Heart right ventricle (tissue), 16 donors: ENCODE measurements at regions not wholly inside any gene's neighbourhood (a gene's known extent, or its start where the extent isn't known, plus 50 kb on each side); places are given as distances from the start of the nearest gene placed in this dataset.
"Not testable (repeated sequence)": the region's sequence is repeated elsewhere in the genome, so short reads cannot be mapped to it uniquely, and the experiment has no call there.

Source experiments
- ATAC-seq, 8 donors: fragments of 200-7000 bp; cut with Tn5 transposase; one replicate each; pipeline ENCODE4 v1.9.1; 2020; ENCODE audit warnings: mild to moderate bottlenecking in 8 of 8, moderate library complexity in 8 of 8, moderate number of reproducible peaks in 1 of 8
- DNase-seq, 2 donors: peaks; one replicate each; pipeline ENCODE4 v3.0.0-alpha.2; 2020
- H3K27ac ChIP-seq, 10 donors: fragments of 200-600 bp; sonication (generic) in 2 of 10; one replicate each; pipeline versions ENCODE4 v1.5.0 to v1.8.0; 2020 to 2022; ENCODE audit warnings: mild to moderate bottlenecking in 3 of 10
- H3K27me3 ChIP-seq, 7 donors: fragments of 200-600 bp; one replicate each; pipeline ENCODE4 v1.8.0; 2021 to 2022; ENCODE audit warnings: mild to moderate bottlenecking in 2 of 7
- H3K36me3 ChIP-seq, 9 donors: fragments of 200-600 bp; sonication (generic) in 1 of 9; one replicate each; pipeline versions ENCODE4 v1.5.0 to v1.8.0; 2020 to 2022; ENCODE audit warnings: mild to moderate bottlenecking in 2 of 9
- H3K4me1 ChIP-seq, 9 donors: fragments of 200-600 bp; sonication (generic) in 1 of 9; one replicate each; pipeline versions ENCODE4 v1.5.0 to v1.8.0; 2020 to 2022; ENCODE audit warnings: mild to moderate bottlenecking in 4 of 9
- H3K4me3 ChIP-seq, 10 donors: fragments of 200-600 bp; sonication (generic) in 2 of 10; one replicate each; pipeline versions ENCODE4 v1.5.0 to v1.8.0; 2020 to 2022; ENCODE audit warnings: mild to moderate bottlenecking in 7 of 10, moderate library complexity in 2 of 10
- H3K9me3 ChIP-seq, 11 donors: fragments of 200-600 bp in 10 of 11; sonication (generic) in 2 of 11; one replicate each; pipeline versions ENCODE4 v1.5.0 to v1.8.0; 2013 to 2022; ENCODE audit warnings: mild to moderate bottlenecking in 2 of 11, control low read depth in 1 of 11, moderate library complexity in 1 of 11
- CTCF ChIP-seq, 9 donors: fragments of 200-600 bp; sonication (generic) in 2 of 9; IDR thresholded peaks; one replicate each; pipeline versions ENCODE4 v1.5.0 to v1.8.0; 2021 to 2022; ENCODE audit warnings: antibody characterized with exemption in 9 of 9, mild to moderate bottlenecking in 5 of 9, moderate library complexity in 1 of 9
- WGBS, 2 donors: extraction: QIAGEN DNeasy Blood & Tissue Kit; methylation state at CpG; one replicate each; pipeline ENCODE4 v1.1.7; 2013; ENCODE audit warnings: inconsistent platforms in 1 of 2; 5-methylcytosine and 5-hydroxymethylcytosine counted together
- intact Hi-C, 10 donors: fragments of 100-400 bp; cut with DNase I; formaldehyde crosslinking; loops; one replicate each; pipeline versions ENCODE4 v1.11.1 to v1.14.2; 2022
- donor health status: Arrhythmogenic right ventricular cardiomyopathy.
- donor health status: ischemic (EF 13 %, LVEDD 7.1; RV severe dilation, severe dysfunction).
- donor health status: healthy with polysubstance abuse.
- donor health status: DM: no; HTN: yes; CAD: no.
- donor health status: DM: no; HTN: no; CAD: no.
- donor health status: ischemic (EF 25% LVEDD 6.9; RV normal size, moderate dysfunction).
- donor health status: ischemic (EF 25% LVEDD 5.7; RV mildly dilated, moderate dysfunction).
- donor health status: healthy.
- donor health status: DM: yes; HTN: yes; CAD: no.
- donor health status: Ischemic cardiomyopathy.
- donor health status: ischemic (EF 35%, LVEDD 5.7; RV mildly dilated, moderate dysfunction).
- donor health status: nonischemic (EF 11% LVEDD 7.7; RV severe dilation, severe dysfunction).
- donor health status: DM: yes; HTN: yes; CAD: no.
- donor health status: PGD.
- donor health status: ischemic (EF 29% LVEDD 5.4; RV normal size, mild dysfunction).
- donor health status: nonischemic (EF 23%, LVEDD 6.1; RV moderate dilation, normal function).

GRCh38 chr3:106438887-106439286, 570.1 kb upstream of the CBLB start:
- no peak for TF ChIP-seq CTCF (IDR thresholded peaks at IDR 0.05)
- DNase-seq (no peak), ATAC-seq (no peak)
- Histone ChIP-seq H3K9me3 (no peaks in the 10 kb centered on the region), H3K27ac (no peak overlapping the region), H3K4me3 (no peak overlapping the region), H3K4me1 (no peaks in the 10 kb centered on the region), H3K27me3 (no peaks in the 10 kb centered on the region), H3K36me3 (no peaks in the 10 kb centered on the region)
- intact Hi-C loops: no loop called here
- WGBS, 2 donors: 89 to 94% methylated on average over 1 of the region's 1 CpG

GRCh38 chr3:106440672-106441071, 571.9 kb upstream of the CBLB start:
- Histone ChIP-seq H3K4me1 (no peaks in the 10 kb centered on the region), H3K27ac (no peak overlapping the region), H3K9me3 (no peaks in the 10 kb centered on the region), H3K27me3 (no peaks in the 10 kb centered on the region), H3K4me3 (no peak overlapping the region), H3K36me3 (no peaks in the 10 kb centered on the region)
- TF ChIP-seq CTCF (IDR thresholded peaks at IDR 0.05): no peak
- no peak for DNase-seq
- intact Hi-C loops: no loop called here
- WGBS, 2 donors: 85 to 87% methylated on average over 2 of the region's 2 CpGs
- no peak for ATAC-seq

GRCh38 chr3:106446271-106446670, 577.5 kb upstream of the CBLB start:
- 57 to 59% methylated on average over 4 of the region's 4 CpGs for whole genome bisulfite sequencing, 2 donors
- TF ChIP-seq CTCF (IDR thresholded peaks at IDR 0.05): no peak
- intact Hi-C loops: no loop called here
- Histone ChIP-seq H3K9me3 (peaks cover 0 to 6% (median 0%) of the 10 kb centered on the region in 11 donors), H3K27me3 (no peaks in the 10 kb centered on the region), H3K4me3 (no peak overlapping the region), H3K4me1 (no peaks in the 10 kb centered on the region), H3K36me3 (no peaks in the 10 kb centered on the region), H3K27ac (no peak overlapping the region)
- ATAC-seq (no peak), DNase-seq (no peak)

- intact Hi-C loops: no loop called here
- Histone ChIP-seq H3K4me3 (no peak overlapping the region), H3K4me1 (peaks cover 0 to 9% (median 0%) of the 10 kb centered on the region in 9 donors), H3K27ac (no peak overlapping the region), H3K9me3 (peaks cover 0 to 6% (median 0%) of the 10 kb centered on the region in 11 donors), H3K27me3 (no peaks in the 10 kb centered on the region), H3K36me3 (no peaks in the 10 kb centered on the region)
- no peak for DNase-seq
- no peak for ATAC-seq
- TF ChIP-seq CTCF (IDR thresholded peaks at IDR 0.05): no peak
These were observed 579.0 kb upstream of the CBLB start for GRCh38 chr3:106447723-106448301.

GRCh38 chr3:106448372-106448966, 579.7 kb upstream of the CBLB start:
- H3K36me3 ChIP-seq, H3K4me1 ChIP-seq, intact Hi-C loops, H3K4me3 ChIP-seq, DNase-seq, H3K9me3 ChIP-seq, H3K27me3 ChIP-seq, H3K27ac ChIP-seq, ATAC-seq: not testable (repeated sequence)
- 90 to 98% methylated on average over 3 of the region's 3 CpGs for WGBS, 2 donors
